SW480 (cell line): ENCODE measurements at regions not wholly inside any gene's neighbourhood (a gene's known extent, or its start where the extent isn't known, plus 50 kb on each side); places are given as distances from the start of the nearest gene placed in this dataset.
"Not testable (repeated sequence)": the region's sequence is repeated elsewhere in the genome, so short reads cannot be mapped to it uniquely, and the experiment has no call there.

ENCODE experiments used
- DNase-seq: peaks from one replicate; pipeline ENCODE4 v3.0.0-alpha.2; 2016; ENCODE audit warnings: low spot score

DNA sequence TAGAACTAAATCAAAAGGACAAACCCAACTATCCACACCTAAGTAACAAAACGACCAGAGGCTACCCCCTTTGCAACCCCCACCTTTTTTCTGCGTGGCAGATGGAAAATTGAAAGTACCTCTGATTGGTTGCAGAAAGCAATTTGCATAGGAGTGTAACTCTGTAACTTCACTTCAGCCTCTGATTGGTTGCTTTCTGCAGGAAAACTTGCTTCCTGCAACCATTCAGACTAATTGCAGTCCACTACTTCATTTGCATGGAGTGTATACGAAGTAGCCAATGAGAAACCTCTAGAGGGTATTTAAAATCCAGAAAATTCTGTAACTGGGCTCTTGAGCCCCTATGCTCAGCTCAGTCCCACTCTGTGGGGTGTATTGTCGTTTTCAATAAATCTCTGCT, 129.1 kb upstream of the OLIG3 start:
- DNase-seq: no peak

DNA sequence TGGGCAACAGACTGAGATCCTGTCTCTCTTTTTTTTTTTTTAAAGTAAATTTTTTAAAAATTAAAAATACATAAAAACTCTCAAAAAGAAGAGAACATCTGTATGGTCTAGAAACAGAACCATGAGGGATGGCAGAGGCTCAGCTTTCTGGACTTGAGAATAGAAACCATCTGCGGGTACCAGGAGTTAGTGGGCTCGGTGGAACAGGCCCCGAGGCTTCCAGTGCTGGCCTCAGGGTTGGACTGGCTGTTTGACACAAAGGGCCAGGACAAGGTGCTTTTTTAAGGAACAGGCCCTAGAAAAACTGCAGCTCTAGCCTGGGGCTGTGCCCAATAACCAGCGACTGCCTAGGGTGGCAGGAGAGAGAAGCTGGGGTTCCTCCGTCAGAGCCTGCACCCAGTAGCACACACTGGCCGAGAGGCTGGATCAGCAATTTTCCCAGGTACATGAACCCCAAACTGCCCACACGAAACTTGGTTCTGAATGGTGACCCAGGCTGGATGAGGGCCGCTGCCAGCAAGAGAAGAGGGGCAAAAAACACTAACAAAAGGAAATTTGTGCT, 131.0 kb upstream of the OLIG3 start:
- DNase-seq: no peak

DNA sequence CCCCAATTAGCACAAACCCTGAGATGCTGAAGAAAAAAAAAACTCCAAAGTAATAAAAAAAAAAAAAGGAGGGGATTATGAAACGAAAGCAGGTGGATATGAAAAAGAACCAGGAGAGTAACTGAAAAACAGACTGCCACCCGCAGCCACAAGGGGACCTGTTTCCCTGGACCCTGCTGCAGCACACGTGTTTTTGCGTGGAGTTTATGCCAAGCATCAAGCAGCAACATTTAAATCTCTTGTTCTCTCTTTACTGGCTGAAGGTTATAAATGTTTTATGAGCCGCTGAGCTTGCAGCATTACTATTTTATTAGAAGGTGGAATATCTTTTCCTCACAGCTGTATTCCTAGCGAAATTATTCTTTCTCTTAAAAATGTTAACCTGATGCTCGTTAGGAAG, 131.6 kb upstream of the OLIG3 start:
- DNase-seq: no peak

DNA sequence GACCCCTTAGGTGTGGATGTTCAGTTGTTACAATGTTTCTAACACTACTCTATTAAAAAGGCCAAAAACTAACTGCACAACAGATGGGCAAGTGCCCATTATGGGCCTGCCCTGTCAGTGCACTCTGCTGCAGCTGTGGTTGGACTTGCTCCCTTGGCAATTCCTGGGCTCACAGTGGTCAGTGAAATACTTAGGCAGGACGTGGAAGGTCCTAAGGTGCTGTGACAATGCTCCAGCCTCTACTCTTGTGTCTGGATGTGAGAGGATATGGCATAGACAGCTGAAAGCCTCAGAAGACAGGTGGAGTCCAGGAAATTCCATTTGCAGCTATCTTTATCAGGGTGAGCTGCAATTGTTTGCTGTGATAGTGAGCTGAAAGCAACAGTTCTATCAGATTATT, 136.5 kb upstream of the OLIG3 start:
- DNase-seq: no peak

DNA sequence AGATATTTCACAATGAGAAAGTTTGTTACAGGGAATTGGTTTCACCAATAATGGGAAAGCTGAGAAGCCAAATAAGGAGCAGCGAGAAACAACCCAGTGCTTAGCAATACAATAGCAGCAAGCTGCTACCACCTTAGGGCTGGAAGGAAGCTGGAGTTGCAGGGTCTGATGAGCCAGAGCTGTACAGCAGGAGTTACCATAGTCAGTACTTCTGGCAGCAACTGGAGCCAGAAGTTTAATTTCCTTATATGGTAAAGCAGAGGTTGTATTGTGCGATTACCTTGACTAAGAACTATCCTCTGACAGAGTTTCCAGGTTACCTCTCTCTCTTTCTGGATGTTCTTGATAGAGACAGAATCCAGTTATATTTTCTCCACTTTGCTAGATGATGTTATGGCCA, 137.1 kb upstream of the OLIG3 start:
- DNase-seq: no peak

DNA sequence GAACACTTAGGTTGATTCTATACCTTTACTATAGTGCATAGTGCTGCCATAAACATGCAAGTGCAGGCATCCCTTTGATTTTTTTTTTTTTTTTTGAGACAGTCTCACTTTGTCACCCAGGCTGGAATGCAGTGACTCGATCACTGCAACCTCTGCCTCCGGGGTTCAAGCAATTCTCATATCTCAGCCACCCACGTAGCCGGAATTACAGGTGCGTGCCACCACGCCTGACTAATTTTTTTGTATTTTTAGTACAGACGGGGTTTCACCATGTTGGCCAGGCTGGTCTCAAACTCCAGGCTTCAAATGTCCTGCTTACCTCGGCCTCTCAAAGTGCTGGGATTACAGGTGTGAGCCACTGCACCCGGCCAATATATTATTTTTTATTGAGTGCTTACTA, 140.0 kb upstream of the OLIG3 start:
- not testable (repeated sequence) for DNase-seq

DNA sequence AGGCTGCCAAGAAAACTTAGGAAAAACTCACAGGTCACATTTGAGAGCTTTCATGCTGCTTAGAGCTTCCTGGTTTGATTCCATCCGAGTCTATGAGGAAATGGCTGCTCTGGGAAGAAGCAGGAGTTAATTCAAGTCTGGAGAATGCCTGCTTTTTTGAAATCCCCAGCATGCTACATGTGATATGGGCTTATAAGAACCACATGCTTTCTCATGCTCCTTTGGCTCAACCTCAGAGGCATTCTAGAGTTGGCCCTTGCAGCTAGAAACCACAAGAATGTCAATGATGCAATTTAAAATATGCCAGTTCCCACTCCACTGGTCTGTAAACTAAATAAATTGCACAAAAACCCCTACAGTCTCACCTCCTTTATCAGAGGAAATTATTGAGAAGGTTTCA, 142.9 kb upstream of the OLIG3 start:
- DNase-seq: peak; percentile 72

DNA sequence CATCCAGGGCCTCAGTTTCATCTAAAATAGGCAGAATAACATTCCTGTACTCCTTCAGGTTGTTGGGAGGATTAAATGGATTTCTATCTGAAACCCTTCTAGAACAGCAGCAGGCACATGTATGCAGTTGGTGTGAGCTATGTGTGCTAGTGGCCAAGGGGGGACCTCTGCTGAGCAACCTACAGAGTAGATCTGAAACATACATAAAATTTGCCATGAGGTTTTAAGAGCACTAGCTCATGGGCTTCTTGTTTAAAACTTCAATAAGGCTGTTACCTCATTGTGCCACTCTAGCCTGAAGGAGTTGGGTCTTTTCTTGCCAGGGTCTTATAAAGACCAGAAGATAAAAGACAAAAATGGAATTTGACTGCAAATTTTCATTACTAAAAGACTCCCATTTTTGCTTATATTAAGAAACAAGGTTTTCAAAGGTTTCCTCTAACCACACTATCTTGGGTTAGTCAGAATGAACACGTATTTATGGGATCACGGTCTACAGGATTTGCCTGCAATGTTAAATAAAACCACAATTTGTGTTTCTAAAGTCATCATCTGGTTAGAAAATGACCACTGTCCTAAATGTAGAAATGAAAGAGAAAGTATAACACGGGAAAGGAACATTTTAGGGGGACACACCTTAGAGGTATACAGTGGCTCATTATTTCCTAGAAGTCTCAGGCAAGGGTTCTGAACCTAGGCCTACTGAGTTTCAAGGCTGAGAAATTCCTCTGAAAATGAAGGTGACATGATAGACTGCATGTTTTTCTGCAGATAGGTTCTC, 144.9 kb upstream of the OLIG3 start:
- no peak for DNase-seq

DNA sequence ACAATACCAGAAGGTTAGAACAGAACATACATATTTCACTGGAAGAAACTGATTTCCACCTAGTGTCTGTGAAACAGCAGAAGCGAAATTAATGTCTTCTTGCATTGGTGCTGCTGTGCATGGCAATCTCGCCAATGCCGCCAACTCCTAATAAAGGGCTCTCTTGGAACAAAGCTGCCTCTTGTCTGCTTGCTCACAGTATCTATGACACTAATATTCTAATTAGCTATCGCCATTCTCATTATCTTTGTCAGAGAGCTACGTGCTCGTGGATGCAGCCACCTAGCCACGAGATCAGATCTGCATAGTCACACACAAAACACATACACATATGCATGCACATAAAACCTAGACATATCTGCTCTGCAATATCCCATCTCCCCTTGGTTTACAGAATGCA, 145.9 kb upstream of the OLIG3 start:
- DNase-seq: no peak

DNA sequence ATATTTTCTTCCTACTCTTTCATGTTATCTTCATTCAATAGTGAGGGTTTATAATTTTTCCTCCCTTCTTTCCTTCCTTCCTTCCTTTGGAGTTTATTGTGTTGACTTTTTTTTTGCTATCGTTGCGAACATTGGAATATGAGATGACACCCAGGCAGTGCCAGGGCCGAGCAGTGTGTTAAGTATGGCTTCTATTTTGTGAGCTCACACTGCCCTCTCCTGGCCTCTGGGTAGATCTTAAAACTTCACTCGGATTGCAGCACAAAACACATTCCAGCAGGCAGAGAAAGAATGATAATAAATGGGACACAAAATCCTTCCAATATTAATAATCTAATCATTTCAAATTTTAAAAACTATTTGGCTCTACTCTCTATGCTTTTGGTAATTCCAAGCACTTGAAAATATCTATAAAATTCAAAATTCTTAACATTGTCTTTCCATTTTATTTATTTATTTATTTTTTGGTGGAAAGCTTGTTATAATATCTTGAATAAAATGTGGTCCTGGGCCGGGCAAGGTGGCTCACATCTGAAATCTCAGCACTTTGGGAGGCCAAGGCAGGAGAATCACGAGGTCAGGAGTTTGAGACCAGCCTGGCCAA, 147.4 kb upstream of the OLIG3 start:
- peak; percentile 59 for DNase-seq

DNA sequence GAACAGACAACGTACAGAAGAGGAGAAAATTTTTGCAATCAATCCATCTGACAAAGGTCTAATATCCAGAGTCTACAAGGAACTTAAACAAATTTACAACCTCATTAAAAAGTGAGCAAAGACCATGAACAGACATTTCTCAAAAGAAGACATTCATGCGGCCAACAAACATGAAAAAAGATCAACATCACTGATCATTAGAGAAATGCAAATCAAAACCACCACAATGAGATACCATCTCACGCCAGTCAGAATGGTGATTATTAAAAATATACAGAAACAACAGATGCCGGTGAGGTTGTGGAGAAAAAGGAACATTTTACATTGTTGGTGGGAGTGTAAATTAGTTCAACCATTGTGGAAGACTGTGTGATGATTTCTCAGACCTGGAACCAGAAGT, 149.0 kb upstream of the OLIG3 start:
- not testable (repeated sequence) for DNase-seq

DNA sequence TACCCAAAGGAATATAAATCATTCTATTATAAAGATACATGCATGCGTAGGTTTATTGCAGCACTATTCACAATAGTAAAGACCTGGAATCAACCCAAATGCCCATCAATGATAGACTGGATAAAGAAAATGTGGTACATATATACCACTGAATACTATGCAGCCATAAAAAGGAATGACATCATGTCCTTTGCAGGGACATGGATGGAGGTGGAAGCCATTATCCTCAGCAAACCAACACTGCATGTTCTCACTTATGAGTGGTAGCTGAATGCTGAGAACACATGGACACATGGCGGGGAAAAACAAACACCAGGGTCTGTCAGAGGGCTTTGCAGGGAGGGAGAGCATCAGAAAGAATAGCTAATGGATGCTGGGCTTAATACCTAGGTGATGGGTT, 149.4 kb upstream of the OLIG3 start:
- DNase-seq: not testable (repeated sequence)

DNA sequence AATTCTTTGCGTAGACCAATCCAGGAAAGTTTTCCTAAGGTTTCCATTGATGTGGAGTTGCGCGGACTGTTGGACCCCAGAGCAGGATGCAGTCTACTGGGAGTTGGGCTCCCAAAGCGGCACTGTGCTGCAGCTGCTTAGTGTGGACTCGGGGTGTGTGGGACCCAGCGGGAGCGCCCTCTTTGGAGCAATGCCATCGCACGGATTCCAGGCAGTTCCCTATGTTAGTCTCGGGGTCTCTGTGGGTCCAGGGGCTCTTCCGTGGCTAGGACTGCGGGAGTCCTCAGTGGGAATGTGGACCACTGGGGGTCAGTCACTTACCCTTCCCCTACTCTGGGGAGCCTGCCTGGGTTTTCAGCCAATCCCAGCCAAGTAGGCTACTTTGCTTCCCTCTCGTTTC, 151.7 kb upstream of the OLIG3 start:
- DNase-seq: no peak

DNA sequence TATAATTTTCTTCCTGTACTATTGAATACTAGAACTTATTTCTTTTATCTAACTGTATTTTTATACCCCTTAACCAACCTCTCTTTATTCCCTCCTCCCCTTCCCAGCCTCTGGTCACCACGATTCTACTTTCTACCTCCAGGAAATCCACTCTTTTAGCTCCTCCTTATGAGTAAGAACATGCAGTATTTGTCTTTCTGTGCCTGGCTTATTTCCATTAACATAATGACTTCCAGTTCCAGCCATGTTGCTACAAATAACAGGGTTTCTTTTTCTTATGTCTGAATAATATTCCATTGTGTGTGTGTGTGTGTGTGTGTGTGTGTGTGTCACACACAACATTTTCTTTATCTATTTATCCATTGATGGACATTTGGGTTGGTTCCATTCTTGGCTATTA, 152.3 kb upstream of the OLIG3 start:
- no peak for DNase-seq

DNA sequence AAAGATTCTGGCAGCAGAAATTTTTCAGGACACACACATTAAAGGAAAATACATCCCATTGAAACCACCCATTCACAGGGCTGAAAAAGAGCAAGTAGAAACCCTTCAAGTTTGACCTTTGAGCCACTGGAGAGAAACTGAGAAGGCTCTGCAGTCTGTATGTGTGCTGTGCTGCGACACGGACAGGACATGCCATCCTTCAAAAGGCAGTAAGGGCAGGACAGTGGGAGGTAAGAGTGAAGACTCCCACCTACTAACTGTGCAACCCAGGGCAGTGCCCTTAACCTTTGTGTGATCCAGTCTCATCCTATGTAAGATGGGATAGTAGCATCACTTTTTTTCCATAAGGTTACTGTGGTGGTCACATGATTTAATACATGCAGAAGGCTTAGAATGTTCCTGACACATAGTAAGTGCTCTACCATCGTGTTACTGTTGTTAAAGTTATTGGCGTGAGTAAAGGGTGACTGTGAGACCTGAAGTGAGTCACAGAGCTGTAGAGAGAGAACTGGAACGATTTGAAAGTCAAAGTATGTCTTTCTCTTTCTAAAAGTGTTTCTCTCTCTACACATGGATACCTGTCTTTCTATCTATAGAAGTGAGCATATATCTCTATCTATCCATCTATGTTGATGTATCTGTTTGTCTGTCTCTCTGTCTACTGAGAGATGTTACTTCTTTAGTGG, 153.7 kb upstream of the OLIG3 start:
- DNase-seq: no peak

DNA sequence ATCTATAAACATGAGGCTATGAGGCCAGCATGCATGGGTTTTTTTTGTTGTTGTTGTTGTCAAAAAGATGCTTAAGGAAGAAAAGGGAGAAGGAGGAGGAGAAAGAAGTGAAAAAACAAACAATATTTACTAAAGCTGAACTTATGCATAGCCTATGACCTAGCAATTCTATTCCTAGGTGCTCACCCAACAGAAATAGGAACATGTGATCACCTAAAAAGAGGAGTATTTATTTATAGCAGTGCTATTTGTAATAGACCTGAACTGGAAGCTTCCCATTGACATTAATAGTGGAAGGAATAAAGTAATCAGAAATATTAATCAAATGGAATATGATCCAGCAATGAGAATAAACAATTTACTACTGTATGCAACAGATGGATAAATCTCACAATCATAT, 156.5 kb upstream of the OLIG3 start:
- DNase-seq: no peak

DNA sequence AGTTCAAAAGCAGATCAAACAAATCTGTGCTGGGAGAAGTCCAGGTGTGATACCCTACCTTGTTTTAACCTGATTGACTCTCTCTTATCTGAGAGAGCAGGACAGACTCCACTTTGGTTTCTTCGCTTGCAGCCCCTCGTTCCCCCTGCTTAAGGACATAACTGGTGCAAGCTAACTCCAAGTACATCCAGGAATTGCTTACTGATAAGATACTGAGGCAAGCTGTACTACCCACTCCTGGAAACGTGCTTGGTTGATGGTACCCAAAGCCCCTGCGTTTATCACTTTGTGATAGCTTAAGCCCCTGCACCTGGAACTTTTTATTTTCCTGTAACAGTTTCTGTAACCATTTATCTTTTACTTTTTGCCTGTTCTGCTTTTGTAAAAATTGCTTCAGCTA, 157.0 kb upstream of the OLIG3 start:
- DNase-seq: no peak

DNA sequence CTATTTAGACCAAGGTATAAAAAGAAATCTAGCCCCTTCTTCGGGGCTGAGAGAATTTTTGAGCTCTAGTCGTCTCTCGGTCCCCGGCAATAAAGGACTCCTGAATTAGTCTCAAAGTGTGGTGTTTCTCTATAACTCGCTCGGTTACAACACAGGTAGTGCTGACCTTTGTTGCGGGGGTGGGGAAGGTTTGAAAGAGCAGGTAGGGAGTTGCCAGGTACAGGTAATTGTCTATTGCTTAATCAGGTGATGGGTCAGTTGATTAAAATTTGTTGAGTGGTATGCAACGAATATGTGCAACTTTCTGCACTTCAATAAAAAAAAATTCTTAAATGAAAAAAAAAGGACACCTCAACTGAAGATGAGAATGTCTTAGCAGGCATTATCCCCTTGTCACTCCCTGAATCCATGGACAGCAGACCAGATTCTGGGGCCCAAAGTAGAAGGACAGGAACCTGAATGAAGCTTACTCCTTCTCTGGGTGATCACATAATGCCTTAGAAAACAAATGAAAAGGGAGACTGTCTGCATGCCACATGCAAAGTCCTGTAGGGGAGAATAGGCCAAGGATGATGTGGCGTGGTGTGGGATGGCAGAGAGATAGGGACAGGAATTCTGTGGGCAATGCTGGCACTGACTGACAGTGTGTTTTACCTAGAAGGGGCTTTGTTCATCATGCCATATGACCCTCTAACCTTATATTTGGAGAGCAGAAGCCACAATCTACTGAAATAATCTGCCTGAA, 157.6 kb upstream of the OLIG3 start:
- no peak for DNase-seq

DNA sequence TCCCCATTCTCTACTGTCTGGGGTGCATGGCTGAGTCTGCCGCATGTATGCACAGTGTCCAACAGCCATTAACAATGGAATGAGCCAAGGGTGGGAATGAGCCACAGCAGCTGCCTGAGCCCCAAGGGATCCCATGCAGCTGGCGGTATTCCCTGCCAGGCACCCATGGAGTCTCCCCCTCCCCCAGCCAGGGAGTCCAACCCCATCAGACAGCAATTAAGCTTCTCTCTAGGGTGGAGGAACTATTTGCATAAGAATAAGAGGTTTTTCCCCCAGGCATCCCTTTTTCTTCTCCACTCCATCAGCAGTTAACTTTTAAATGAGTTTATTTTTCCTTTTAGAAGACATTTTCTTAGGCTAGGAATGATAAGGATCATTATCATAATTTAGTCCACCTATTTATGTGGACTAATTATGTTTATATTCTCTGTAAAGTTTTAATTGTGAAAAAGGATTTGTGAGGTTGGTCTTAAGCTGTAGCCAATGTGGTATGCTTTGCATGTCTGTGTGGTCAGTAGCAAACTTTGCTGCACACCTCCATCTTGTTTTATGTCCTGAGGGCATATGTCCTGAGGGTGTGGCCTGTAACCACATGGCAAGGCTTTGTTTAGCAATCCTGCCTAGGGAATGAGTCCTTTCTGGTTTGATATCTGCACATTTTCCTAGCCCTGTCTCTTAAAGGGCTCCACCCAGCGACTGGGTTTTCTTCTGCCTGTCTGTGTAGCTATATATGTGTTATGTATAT, 158.9 kb upstream of the OLIG3 start:
- DNase-seq: no peak

DNA sequence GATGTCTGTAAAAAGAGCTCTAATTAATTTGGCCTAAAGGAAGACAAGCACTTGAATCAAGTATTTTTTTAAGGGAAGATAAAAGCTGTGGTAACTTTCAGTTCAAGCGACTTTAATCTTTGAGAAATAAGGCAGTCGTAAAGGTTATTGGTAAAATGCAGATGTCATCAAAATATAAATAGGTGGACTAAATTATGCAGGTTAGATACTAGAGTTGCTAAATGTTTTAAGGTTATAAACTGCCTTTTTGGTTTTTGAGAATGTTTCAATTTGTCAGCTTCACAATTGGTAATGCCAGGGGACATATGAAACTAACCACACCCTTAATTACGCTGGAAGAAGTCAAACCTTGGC, 159.5 kb upstream of the OLIG3 start:
- no peak for DNase-seq

DNA sequence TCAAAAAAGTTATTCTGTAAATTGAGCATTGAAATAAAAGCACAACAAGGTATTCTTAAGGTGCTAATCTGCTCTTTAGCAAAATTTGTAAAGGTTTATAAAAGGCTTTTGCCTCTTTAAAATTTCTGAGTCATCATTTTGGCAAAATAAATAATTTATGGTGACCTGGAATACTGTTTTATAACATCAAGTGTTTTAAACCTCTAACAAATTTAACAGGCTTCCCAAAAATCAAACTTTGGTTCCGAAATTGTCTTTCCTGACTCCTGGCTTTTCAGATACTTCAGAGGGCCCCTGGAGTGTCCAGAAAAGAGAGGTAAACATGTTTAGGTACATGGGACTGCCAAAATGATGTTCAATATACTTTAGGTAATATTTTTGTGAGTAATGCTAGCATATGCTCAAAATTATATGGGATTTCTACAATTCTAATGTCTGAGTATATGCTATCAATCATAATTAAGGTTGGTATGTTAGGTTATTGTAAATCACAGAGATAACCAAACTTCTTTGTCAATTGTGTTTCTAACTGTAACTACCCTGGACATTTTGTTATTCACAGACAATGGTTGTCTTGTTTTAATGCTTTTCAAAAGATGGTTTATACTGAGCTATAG, 160.3 kb upstream of the OLIG3 start:
- DNase-seq: no peak
